ENCODE measurements at regions not wholly inside any gene's neighbourhood (a gene's known extent, or its start where the extent isn't known, plus 50 kb on each side); places are given as distances from the start of the nearest gene placed in this dataset.

- H3K4me2 ChIP-seq (ENCODE audit: insufficient read depth, low read length), result no peak overlapping the region
- H2AFZ ChIP-seq (ENCODE audit: low read depth, low read length), result no peak overlapping the region
- H3K27me3 ChIP-seq (ENCODE audit: control insufficient read depth in 2 of 2, insufficient read depth in 2 of 2, low read length in 2 of 2), result no peaks in the 10 kb centered on the region
- H3K4me3 ChIP-seq, result no peak overlapping the region
- ATAC-seq (no peak), FAIRE-seq (no peak), DNase-seq (ENCODE audit: extremely low read depth in 1 of 4, low spot score in 3 of 4) (no peak)
- H3K36me3 ChIP-seq (ENCODE audit: control insufficient read depth, insufficient read depth, low read length), result no peaks in the 10 kb centered on the region
- no peaks in the 10 kb centered on the region for H3K9me3 ChIP-seq (replicated peaks; ENCODE audit: control insufficient read depth, insufficient read depth, low read depth, low read length)
- H3K79me2 ChIP-seq (ENCODE audit: control insufficient read depth, insufficient read depth, low read length), result no peaks in the 10 kb centered on the region
- no peak overlapping the region for H3K27ac ChIP-seq (ENCODE audit: extremely low read depth, low read depth, low read length)
- intact Hi-C loops (cut with micrococcal nuclease), result no loop called here
- no peaks in the 10 kb centered on the region for H3K4me1 ChIP-seq (replicated peaks in 1 of 2; ENCODE audit: control insufficient read depth in 2 of 2, insufficient read depth in 2 of 2, low read length in 2 of 2)
- no TSS peak for BruUV-seq (replicated peaks)
- CTCF ChIA-PET (ENCODE audit: low intra/inter-chr PET ratio), result no interaction called here
- in situ Hi-C loops (cut with MboI), result no loop called here
- H4K20me1 ChIP-seq (replicated peaks; ENCODE audit: control insufficient read depth, insufficient read depth, low read length), result no peaks in the 10 kb centered on the region
- POLR2A ChIA-PET, result interaction anchor here (0.6 kb wide), 1 partner anchor 1980 kb away, joined by 3 read pairs; no protein-coding TSS in a partner anchor
- no peaks in the 10 kb centered on the region for H3K9me1 ChIP-seq (ENCODE audit: control insufficient read depth, insufficient read depth, low read length)
- no peak overlapping the region for H3K9ac ChIP-seq (ENCODE audit: insufficient read depth in 1 of 2, low read depth in 2 of 2, low read length in 2 of 2)
- no peak for TF ChIP-seq CUX1 (CRISPR knock-in tag; IDR thresholded peaks at IDR 0.05)
- TF ChIP-seq IFI16 (CRISPR knock-in tag; IDR thresholded peaks at IDR 0.05), result no peak
- no peak for TF ChIP-seq MLX (CRISPR knock-in tag; conservative IDR thresholded peaks at IDR 0.05)
- TF ChIP-seq SMC3 (conservative IDR thresholded peaks at IDR 0.05; ENCODE audit: insufficient read depth, low read depth, low read length), result no peak
- no peak for TF ChIP-seq PKNOX1 (IDR thresholded peaks at IDR 0.05)
- TF ChIP-seq GMEB1 (CRISPR knock-in tag; IDR thresholded peaks at IDR 0.05), result no peak
- no peak for TF ChIP-seq SP1 (CRISPR knock-in tag; IDR thresholded peaks at IDR 0.05)
- TF ChIP-seq FOXJ2 (tag; IDR thresholded peaks at IDR 0.05), result no peak
- no peak for TF ChIP-seq ZNF740 (CRISPR knock-in tag; IDR thresholded peaks at IDR 0.05)
- no peak for TF ChIP-seq ZNF740 (tag; IDR thresholded peaks at IDR 0.05)
- no peak for TF ChIP-seq HNRNPUL1 (IDR thresholded peaks at IDR 0.05; ENCODE audit: low read length)
- TF ChIP-seq ZNF699 (CRISPR knock-in tag; IDR thresholded peaks at IDR 0.05; ENCODE audit: insufficient replicate concordance), result no peak
- TF ChIP-seq ZNF778 (CRISPR knock-in tag; IDR thresholded peaks at IDR 0.05), result no peak
- no peak for TF ChIP-seq RBM17 (IDR thresholded peaks at IDR 0.05; ENCODE audit: borderline replicate concordance, low read depth, low read length)
Measured at GRCh38 chr12:103247531-103247930, 248.2 kb downstream of the C12orf42 start.
